ENCODE measurements at regions not wholly inside any gene's neighbourhood (a gene's known extent, or its start where the extent isn't known, plus 50 kb on each side); places are given as distances from the start of the nearest gene placed in this dataset.
A peak's percentile ranks its signal among the peaks of the same experiment; 100 is the strongest.

DNA sequence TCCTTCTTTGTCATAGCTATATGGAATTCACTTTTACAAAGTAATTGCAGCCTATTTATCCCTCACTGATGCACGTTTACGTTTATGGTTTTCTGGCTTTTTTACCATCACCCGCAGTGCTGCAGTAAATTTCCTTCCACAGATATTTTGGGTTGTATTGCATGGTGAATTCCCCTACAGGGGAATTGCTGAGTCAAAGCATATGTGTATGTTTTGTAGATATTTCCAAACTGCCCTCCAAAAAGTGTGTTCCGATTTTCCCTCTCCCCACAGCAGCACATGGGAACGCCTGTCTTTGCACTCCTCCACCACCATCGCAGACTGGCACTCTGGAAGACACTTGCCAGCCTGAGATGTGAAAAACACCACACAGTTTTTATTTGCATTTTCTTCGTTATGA, 80.6 kb upstream of the UXS1 start:
- TF ChIP-seq POLR2AphosphoS5 (IDR thresholded peaks at IDR 0.05) = no peak
- TF ChIP-seq POLR2A (IDR thresholded peaks at IDR 0.05) = no peak
- no peak for TF ChIP-seq CTCF (IDR thresholded peaks at IDR 0.05)

DNA sequence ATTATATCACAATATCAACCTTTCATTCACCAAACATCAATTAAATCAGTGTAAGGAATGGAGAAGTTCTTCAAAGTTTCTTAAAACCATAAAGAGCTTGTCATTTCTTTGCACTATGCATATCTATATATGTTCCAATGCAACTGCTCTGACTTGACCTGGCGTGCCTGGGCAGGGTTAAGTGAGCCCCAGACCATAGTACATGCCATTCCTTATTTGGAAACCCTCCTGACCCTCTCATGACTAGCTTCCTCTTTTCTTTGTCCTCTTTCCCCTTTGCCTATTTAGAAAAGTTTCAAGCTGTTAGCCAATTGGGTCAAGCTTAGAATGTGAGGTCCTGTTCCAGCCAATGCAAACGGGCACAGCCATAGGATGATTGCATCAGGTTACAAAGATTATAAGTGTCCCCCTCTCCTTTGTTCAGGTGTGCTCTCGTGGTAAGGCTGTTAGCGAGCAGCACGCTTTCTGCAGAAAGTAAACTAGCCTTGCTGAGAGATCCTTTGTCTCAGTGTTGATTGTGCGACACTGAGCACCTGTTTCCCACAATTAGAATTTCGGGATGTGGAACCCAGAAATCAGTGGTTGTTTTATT, 78.2 kb upstream of the UXS1 start:
- Histone ChIP-seq H3K4me3 (no peak overlapping the region), H3K36me3 (no peaks in the 10 kb centered on the region), H3K4me1 (replicated peaks) (peaks cover 8% of the 10 kb centered on the region), H3K27me3 (replicated peaks; ENCODE audit: insufficient read depth) (no peaks in the 10 kb centered on the region), H3K27ac (no peak overlapping the region), H3K9me3 (no peaks in the 10 kb centered on the region)
- 71% methylated on average over 7 of the region's 7 CpGs for WGBS
- intact Hi-C loops (cut with DNase I) = no loop called here
- TF ChIP-seq POLR2A (IDR thresholded peaks at IDR 0.05) (no peak), POLR2AphosphoS5 (IDR thresholded peaks at IDR 0.05) (no peak), CTCF (IDR thresholded peaks at IDR 0.05) (no peak)
- DNase-seq (ENCODE audit: low spot score) = no peak

More for the DNA sequence above, 80.6 kb upstream of the UXS1 start:
- H3K36me3 ChIP-seq = no peaks in the 10 kb centered on the region
- H3K27me3 ChIP-seq (replicated peaks; ENCODE audit: insufficient read depth) = no peaks in the 10 kb centered on the region
- intact Hi-C loops (cut with DNase I) = no loop called here
- no peak overlapping the region for H3K4me3 ChIP-seq
- H3K4me1 ChIP-seq (replicated peaks) = peaks cover 5% of the 10 kb centered on the region
- 72% methylated on average over 7 of the region's 7 CpGs for WGBS
- DNase-seq (ENCODE audit: low spot score) = no peak
- H3K27ac ChIP-seq = no peak overlapping the region
- H3K9me3 ChIP-seq = no peaks in the 10 kb centered on the region

DNA sequence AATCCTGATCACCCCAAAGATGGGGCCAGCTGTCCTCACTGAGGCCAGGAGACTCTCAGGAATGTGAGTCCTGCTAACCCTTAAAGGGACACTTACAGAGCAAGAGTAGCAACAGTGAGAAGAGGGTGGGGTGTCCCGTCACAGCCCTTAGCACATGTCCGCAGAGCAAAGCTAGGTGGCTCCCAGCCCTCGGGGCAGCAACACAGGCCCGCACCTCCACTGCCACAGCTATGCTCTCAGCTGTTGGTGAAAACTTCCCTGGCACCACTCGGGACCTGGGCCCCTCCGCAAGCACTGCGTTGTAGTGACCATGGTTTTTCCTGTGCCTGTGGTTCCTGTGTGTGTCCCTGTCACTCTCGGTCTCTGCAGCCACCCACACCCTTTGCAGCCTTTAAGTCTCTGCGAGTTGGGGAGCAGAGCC, 76.4 kb upstream of the UXS1 start:
- H3K9me3 ChIP-seq = no peaks in the 10 kb centered on the region
- no peak overlapping the region for H3K27ac ChIP-seq
- intact Hi-C loops (cut with DNase I) = no loop called here
- H3K4me3 ChIP-seq = peak overlapping the region in 1 of 2 donors; percentile 28
- H3K36me3 ChIP-seq = no peaks in the 10 kb centered on the region
- DNase-seq (ENCODE audit: low spot score) = no peak
- 78% methylated on average over 9 of the region's 9 CpGs for WGBS
- H3K27me3 ChIP-seq (replicated peaks; ENCODE audit: insufficient read depth) = no peaks in the 10 kb centered on the region
- no peak for TF ChIP-seq CTCF (IDR thresholded peaks at IDR 0.05)
- no peak for TF ChIP-seq POLR2A (IDR thresholded peaks at IDR 0.05)
- H3K4me1 ChIP-seq (replicated peaks) = peaks cover 8% of the 10 kb centered on the region

DNA sequence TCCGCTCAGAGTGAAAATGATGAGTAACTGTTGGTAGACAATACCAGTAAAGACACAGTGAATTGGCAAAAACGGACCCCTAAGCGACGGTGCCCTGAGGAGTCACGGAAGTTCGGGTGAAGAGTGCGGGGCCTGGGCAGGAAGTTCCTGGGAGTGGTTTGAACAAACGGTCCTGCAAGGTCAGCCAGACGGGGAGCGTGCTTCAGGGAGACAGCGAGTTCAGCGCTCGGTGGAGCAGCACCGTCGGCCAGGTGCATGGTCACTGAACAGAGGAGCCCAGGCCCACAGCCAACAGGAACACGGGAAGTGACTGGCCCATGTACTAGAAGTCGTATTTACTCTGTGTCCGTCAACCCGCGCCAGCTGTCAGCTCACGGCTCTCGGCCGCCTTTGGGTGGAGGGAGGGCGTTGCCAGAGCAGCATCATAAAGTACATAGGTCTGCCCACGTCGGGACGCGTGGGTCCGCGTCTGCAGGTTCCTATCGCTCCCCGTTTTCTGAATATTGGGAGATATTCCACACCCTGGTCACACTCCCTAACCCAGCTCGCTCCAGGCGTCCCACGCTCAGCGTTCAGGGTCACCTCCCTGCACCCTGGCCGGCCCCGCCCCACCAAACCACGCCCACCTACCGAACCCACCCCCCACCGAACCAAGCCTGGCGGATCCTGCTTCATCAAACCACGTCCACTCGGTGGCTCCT, 75.6 kb upstream of the UXS1 start:
- intact Hi-C loops (cut with DNase I) = no loop called here
- peak overlapping the region; percentile 2 to 28 for H3K4me3 ChIP-seq
- DNase-seq (ENCODE audit: low spot score) = peak; percentile 85
- no peaks in the 10 kb centered on the region for H3K9me3 ChIP-seq
- WGBS = 4% methylated on average over 42 of the region's 44 CpGs
- H3K4me1 ChIP-seq (replicated peaks) = peaks cover 8% of the 10 kb centered on the region
- H3K27ac ChIP-seq = peak overlapping the region in 1 of 2 donors; percentile 31
- TF ChIP-seq CTCF (IDR thresholded peaks at IDR 0.05) = no peak
- no peak for TF ChIP-seq POLR2A (IDR thresholded peaks at IDR 0.05)
- TF ChIP-seq POLR2AphosphoS5 (IDR thresholded peaks at IDR 0.05) = peak; percentile 70
- H3K36me3 ChIP-seq = no peaks in the 10 kb centered on the region
- no peaks in the 10 kb centered on the region for H3K27me3 ChIP-seq (replicated peaks; ENCODE audit: insufficient read depth)

DNA sequence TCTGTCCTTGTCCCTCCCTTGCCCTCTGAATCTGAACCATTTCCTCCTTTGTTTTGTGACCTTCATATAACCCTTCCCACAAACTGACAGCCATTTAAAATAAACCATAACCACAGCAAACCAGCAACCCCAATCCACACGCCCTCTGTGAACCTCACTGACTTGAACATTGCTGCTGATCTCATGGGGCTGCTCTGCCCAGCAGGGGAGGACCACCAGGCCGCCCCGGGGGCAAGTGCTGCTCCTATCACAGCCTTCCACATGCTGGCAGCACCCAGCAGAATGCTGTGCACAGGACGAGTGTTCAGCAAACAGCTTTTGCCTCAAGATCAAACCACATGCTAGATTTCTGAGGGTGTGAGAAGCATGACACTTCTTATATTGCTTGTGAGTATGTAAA, 73.9 kb upstream of the UXS1 start:
- Histone ChIP-seq H3K4me1 (replicated peaks) (peaks cover 8% of the 10 kb centered on the region), H3K27ac (no peak overlapping the region), H3K4me3 (no peak overlapping the region), H3K27me3 (replicated peaks; ENCODE audit: insufficient read depth) (no peaks in the 10 kb centered on the region), H3K9me3 (no peaks in the 10 kb centered on the region), H3K36me3 (no peaks in the 10 kb centered on the region)
- TF ChIP-seq CTCF (IDR thresholded peaks at IDR 0.05) (no peak), POLR2A (IDR thresholded peaks at IDR 0.05) (no peak), POLR2AphosphoS5 (IDR thresholded peaks at IDR 0.05) (no peak)
- WGBS = no CpG with 5 or more reads among the region's 4 CpGs
- DNase-seq (ENCODE audit: low spot score) = no peak
- intact Hi-C loops (cut with DNase I) = no loop called here

All from prostate gland (tissue), 2 donors.